ENCODE measurements at regions not wholly inside any gene's neighbourhood (a gene's known extent, or its start where the extent isn't known, plus 50 kb on each side); places are given as distances from the start of the nearest gene placed in this dataset.

DNA sequence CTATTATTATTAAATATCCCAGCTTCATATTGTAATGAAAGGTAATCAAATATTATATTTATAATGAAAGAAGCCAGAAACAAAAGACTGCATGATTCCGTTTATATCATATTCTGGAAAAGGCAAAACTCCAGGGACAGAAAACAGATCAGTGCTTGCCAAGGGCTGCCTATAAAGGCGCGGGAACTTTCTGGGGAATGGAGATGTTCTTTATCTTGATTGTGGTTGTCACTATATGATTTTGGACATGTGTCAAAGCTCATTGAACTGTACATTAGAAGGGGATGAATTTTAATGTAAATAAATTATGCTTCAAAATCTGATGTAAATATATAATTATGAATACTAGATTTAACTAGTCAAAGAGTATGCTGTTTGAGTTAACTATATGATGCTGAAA, 115.4 kb upstream of the KRAS start:
- H3K4me1 ChIP-seq = no peaks in the 10 kb centered on the region
- H3K27me3 ChIP-seq = no peaks in the 10 kb centered on the region
- FAIRE-seq (no peak), DNase-seq (no peak), ATAC-seq (no peak)
- intact Hi-C loops (cut with DNase I) = no loop called here
- H3K36me3 ChIP-seq = no peaks in the 10 kb centered on the region
- TF ChIP-seq, protein P1, sequence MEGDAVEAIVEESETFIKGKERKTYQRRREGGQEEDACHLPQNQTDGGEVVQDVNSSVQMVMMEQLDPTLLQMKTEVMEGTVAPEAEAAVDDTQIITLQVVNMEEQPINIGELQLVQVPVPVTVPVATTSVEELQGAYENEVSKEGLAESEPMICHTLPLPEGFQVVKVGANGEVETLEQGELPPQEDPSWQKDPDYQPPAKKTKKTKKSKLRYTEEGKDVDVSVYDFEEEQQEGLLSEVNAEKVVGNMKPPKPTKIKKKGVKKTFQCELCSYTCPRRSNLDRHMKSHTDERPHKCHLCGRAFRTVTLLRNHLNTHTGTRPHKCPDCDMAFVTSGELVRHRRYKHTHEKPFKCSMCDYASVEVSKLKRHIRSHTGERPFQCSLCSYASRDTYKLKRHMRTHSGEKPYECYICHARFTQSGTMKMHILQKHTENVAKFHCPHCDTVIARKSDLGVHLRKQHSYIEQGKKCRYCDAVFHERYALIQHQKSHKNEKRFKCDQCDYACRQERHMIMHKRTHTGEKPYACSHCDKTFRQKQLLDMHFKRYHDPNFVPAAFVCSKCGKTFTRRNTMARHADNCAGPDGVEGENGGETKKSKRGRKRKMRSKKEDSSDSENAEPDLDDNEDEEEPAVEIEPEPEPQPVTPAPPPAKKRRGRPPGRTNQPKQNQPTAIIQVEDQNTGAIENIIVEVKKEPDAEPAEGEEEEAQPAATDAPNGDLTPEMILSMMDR (IDR thresholded peaks at IDR 0.05) = no peak
- WGBS, 2 donors = 73 to 83% methylated on average over 3 of the region's 3 CpGs
- H3K27ac ChIP-seq = no peak overlapping the region
- H3K4me3 ChIP-seq = no peak overlapping the region
- H3K9me3 ChIP-seq = no peaks in the 10 kb centered on the region

- FAIRE-seq (no peak), ATAC-seq (no peak), DNase-seq (no peak)
- no peaks in the 10 kb centered on the region for H3K27me3 ChIP-seq
- H3K36me3 ChIP-seq = no peaks in the 10 kb centered on the region
- TF ChIP-seq, protein P1 (IDR thresholded peaks at IDR 0.05) = no peak
- no peak overlapping the region for H3K4me3 ChIP-seq
- intact Hi-C loops (cut with DNase I) = no loop called here
- 31 to 41% methylated on average over 3 of the region's 3 CpGs for WGBS, 2 donors
- H3K4me1 ChIP-seq = no peaks in the 10 kb centered on the region
- no peaks in the 10 kb centered on the region for H3K9me3 ChIP-seq
- no peak overlapping the region for H3K27ac ChIP-seq
Measured at GRCh38 chr12:25365340-25365730, 114.6 kb upstream of the KRAS start.

DNA sequence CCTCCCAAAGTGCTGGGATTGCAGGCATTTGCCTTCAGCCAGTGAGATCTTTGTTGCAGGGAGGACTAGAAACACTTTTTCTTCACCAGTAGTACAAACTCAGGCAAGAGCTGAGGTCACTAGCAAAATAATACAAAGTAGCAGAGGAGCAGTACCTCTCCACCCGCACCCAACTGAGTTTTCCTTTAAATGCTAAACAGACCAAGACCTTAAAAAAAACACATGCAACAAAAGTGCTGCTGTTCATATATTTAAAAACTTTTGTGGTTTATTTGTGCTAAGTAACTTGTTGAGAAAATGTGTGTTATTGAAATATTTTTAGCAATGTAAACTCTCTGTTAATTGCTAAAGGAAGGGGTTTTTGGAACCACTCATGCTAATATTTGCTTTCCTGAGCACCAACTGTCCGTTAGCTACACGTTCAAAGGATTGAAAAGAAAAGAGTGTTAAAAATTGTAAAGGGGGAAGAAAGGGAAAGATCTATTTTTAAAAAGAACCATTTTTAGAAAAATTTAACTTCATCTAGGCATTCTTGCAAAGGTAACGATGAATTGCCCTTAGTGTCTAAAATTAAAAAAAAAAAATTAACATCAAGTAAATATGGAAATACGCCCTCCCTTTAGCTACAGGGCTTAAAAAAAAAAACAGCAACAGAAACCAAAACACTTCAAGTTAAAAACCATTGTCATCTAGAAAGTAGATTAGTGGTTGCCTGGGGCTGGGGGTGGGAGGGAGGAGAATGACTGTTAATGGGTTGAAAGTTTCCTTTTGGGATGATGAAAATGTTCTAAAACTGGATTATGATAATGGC, 114.0 kb upstream of the KRAS start:
- Histone ChIP-seq H3K36me3 (no peaks in the 10 kb centered on the region), H3K27ac (no peak overlapping the region), H3K4me3 (no peak overlapping the region), H3K9me3 (no peaks in the 10 kb centered on the region), H3K27me3 (no peaks in the 10 kb centered on the region), H3K4me1 (no peaks in the 10 kb centered on the region)
- intact Hi-C loops (cut with DNase I) = no loop called here
- ATAC-seq = no peak
- WGBS, 2 donors = 67 to 69% methylated on average over 5 of the region's 5 CpGs
- TF ChIP-seq, protein P1 (IDR thresholded peaks at IDR 0.05) = no peak
- DNase-seq = no peak
- no peak for FAIRE-seq

DNA sequence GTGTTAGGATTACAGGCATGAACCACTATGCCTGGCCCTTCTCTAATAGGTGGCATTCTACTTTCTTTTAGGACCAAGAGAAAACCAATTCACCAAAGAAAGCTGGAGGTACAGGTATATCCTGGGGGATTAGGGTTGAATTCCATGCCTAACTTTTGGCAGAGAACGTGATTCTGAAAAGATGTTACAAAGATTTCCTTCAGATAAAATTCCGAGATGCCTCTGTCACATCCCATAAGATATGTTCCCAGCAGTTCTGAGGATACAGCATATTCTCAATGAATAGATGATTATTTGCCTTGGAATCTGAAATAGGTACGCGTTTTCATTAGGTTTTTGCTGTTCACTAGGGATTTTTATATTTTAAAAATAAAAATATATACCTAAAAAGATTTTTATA, 111.9 kb upstream of the KRAS start:
- Histone ChIP-seq H3K27me3 (no peaks in the 10 kb centered on the region), H3K27ac (no peak overlapping the region), H3K9me3 (no peaks in the 10 kb centered on the region), H3K4me1 (no peaks in the 10 kb centered on the region), H3K36me3 (no peaks in the 10 kb centered on the region), H3K4me3 (no peak overlapping the region)
- intact Hi-C loops (cut with DNase I) = no loop called here
- TF ChIP-seq, protein P1 (IDR thresholded peaks at IDR 0.05) = no peak
- WGBS, 2 donors = 91 to 92% methylated on average over 4 of the region's 4 CpGs
- no peak for FAIRE-seq
- no peak for DNase-seq
- no peak for ATAC-seq

DNA sequence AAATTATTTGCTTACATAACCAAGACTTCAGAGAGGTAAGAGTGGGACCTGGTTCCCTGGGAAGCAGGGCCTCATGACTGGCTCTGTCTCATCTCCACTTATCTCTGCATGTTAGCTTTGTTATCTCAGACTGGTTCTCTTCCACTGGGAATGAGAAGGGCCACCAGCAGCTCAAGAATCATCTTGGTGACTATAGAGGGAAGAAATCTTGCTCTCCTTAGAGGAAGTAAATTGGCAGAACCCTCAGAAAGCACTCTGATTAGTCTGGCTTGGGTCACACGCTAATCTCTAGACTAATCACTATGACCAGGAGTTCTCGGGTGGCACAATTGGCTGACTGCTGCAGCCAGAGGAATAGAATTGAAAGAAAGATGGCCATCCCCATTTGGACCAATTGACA, 110.8 kb upstream of the KRAS start:
- Histone ChIP-seq H3K4me1 (no peaks in the 10 kb centered on the region), H3K4me3 (no peak overlapping the region), H3K36me3 (no peaks in the 10 kb centered on the region), H3K9me3 (no peaks in the 10 kb centered on the region), H3K27ac (no peak overlapping the region), H3K27me3 (no peaks in the 10 kb centered on the region)
- intact Hi-C loops (cut with DNase I) = no loop called here
- TF ChIP-seq, protein P1 (IDR thresholded peaks at IDR 0.05) = no peak
- WGBS, 2 donors = 66 to 85% methylated on average over 2 of the region's 2 CpGs
- no peak for ATAC-seq
- no peak for DNase-seq
- FAIRE-seq = no peak
